Fibroblast of skin of left quadriceps (primary cell): ENCODE measurements at regions not wholly inside any gene's neighbourhood (a gene's known extent, or its start where the extent isn't known, plus 50 kb on each side); places are given as distances from the start of the nearest gene placed in this dataset.

Source experiments
- DNase-seq, 2 experiments: peaks; one replicate each; pipeline ENCODE4 v3.0.0-alpha.2; 2013; ENCODE audit warnings: low read depth in 2 of 2

GRCh38 chr2:185891403-185891802 is 152.8 kb downstream of the FSIP2 start:
- DNase-seq = no peak

DNA sequence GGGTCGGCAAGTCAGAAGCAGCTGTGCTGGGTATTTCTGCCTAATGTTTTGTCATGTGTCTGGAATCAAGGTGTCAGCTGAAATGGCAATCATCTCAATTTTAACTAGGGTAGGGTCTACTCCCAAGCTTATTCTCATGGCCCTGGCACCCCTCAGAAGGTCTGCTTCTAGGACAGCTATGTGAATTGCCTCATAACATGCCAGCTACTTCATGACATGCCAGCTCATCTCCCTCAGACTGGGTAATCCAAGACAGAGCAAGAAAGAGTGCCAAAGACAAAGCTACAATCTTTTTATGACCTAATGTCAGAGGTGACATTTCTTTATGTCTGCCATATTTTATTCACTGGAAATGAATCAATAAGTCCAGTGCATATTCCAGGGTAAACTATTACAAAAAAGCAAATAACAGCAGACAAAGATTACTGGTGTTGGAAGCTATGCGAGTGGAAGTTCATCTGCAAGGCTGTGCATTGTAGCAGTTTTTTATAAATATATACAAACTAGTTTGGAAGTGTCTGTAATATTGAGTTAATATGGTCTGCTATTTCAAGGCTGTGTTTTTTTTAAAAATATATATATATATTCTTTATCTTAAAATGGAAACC is 153.3 kb downstream of the FSIP2 start:
- no peak for DNase-seq

- no peak for DNase-seq
Measured at GRCh38 chr2:185892484-185892883, 153.9 kb downstream of the FSIP2 start.

DNA sequence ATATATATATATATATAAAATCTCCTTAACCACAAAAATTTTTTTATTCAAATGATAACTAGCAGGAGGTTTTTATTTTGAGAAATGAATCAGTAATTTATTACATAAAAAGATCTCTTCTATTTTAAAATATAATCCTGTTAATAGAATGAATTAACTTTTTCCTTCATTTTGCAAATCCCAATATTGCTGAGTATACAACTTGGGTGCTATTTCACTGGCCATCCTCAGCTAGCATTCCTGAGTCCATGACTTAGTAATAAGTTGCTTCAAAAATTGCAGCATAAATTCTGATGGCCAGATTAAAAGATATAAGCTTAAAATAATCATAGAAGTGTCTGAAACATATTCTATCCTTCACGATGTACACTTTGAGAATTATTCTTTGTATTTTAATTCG is 155.6 kb downstream of the FSIP2 start:
- no peak for DNase-seq

DNA sequence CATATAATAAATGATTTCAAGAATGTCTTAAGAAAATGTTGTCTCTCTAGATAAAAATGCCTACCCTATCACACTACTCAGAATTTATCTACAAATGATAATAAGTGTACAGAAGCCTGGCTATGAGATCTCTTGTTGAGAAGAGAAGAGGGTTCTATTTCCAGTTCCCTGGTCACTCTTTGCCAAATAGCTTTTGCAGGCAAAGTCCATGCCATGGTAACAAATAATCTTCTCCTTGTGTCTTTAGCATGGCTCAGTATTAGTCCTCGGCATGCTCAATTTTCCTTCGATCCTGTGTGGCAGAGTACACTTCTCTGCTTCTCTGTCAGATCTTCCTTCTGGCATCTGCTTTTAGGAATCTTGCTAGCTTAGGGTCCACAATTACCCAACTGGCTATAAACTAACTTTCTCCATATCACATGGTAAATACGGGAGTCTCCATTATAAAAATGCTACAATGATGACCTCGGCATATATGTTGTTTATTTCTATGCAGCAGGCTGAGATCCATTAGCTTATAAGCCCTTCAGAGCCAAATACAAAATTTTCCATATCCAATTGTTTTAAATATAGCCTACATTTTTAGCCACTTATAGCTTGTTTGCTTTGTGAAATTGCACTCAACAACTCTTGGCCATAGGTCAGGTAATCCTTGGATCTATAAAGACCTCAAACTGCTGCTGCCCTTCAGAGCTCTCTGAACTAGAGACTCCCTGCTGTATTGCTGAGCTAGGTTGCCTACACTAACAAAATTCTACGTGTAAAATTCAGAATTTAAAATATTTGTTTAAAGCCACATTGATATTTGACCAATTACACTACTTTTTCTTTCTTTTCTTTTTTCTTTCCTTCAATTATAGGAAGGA is 157.5 kb downstream of the FSIP2 start:
- DNase-seq = no peak

- no peak for DNase-seq
Measured at GRCh38 chr2:185899366-185899765, 160.8 kb downstream of the FSIP2 start.

DNA sequence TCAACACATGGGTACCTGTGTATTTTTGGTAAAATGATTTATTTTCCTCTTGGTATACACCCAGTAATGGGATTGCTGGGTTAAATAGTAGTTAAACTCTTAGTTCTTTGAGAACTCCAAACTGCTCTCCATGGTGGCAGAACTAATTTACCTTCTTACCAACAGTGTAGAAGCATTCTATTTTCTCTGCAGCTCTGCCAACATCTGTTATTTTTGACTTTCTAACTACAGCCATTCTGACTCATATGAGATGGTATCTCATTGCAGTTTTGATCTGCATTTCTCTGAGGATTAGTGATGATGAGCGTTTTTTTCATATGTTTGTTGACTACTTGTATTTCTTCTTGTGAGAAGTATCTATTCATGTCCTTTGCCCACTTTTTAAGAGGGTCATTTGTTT is 180.6 kb downstream of the FSIP2 start:
- DNase-seq = peak; percentile 2 to 4

DNA sequence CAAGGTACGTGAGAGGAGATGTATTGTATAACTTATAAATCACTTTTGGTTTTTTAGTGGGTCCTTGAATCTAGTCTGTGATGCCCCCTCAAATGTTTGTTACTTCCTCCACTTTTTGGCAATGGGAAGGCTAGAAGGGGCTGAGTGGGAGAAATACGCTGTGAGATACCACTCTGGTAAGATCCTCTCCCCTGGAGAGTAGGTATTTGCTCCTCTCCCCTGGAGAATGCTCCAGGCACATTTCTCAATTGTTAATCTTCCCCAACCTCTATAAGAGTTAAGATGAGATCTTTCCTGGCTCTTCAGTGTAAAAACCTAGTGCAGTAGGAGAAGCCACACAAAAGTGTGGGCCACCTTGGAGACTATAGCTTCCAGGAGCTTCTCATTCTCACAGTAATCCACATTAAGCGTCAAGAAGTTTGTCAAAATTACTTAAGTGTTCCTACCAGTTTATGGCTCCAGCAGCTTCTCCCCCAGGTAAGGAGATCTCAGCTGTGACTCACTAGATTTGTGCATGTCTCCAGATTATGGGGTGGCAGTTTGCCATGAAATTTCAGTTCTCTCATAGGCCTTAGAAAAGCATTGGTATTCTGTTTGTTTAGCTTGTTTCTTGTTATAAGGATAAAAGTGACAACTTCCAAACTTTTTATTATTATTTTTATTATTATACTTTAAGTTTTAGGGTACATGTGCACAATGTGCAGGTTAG is 182.6 kb downstream of the FSIP2 start:
- DNase-seq = no peak

- no peak for DNase-seq
Measured at GRCh38 chr2:185934232-185934631, 195.6 kb downstream of the FSIP2 start.

- no peak for DNase-seq
Measured at GRCh38 chr2:185939858-185940257, 201.3 kb downstream of the FSIP2 start.

GRCh38 chr2:185942855-185943254 is 204.3 kb downstream of the FSIP2 start:
- no peak for DNase-seq

DNA sequence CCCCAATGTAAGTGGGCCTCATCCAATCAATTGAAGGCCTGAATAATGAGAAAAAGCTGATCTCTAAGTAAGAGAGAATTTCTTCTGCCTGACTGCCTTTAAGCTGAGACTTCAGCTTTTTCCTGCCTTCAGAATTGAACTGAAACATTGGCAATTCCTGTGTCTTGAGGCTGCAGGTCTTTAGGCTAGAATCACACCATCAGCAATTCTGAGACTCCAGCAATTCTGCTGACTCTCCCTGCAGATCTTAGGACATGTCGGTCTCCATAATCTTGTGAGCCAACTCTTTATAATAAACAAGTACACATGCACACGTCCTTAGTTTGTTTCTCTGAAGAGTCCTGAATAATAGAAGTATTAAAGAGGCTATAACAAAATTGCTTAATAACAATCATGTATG is 209.1 kb downstream of the FSIP2 start:
- no peak for DNase-seq

- DNase-seq = no peak
Measured at GRCh38 chr2:185952100-185952499, 213.5 kb downstream of the FSIP2 start.

DNA sequence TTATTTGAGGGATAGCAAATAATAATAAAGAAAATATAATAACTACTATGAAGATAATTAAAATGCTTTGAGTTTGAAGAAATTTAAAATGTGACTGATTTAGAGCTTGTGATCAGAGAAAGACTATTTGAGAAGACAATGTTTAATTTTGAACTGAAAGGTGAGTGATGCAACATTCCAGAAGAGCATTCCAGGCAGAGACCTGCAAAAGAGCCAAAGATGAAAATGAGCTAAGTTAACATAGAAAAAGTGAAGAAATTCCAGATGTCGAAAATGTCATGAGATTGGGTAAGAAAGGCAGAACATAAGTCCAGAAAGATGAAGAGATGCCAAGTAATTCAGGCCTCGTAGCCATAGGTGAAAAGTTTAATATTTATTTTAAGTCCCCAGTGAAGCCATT is 215.8 kb downstream of the FSIP2 start:
- DNase-seq = peak in 1 of 2 experiments; percentile 0

DNA sequence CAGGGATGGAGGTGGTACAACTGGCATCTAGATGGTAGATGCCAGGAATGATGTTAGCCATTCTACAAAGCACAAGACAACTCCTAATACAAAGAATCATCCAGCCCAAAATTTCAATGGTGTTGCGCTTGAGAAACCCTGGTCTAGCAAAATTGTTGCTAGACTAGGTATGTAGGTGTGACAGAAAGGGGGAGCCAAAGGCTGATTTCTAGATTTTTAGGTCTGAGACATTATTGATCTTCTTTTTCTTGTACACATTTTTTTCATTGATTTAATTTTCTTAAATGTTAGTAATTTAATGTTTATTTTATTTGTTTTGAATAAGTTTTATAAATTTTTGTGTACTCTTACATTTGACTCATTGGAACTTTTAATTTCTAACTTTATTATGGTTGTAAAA is 216.4 kb downstream of the FSIP2 start:
- no peak for DNase-seq

DNA sequence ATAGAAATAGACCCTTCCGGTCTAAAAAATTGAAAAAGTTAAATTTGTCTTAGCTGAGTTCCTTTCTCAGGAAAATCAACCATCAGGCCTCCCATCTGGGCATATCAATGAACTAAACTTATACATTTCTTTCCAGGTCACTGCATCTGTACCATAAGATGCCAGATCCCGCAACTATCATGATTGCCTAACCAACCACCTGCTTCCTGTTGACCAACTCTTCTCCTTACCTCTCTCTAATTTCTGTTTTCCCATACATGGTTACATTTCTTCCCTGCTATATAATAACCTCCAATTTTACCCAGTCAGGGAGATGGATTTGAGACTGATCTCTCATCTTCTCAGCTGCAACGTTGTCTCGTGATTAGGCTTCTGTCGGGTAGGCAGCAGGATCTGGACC is 228.7 kb downstream of the FSIP2 start:
- no peak for DNase-seq

DNA sequence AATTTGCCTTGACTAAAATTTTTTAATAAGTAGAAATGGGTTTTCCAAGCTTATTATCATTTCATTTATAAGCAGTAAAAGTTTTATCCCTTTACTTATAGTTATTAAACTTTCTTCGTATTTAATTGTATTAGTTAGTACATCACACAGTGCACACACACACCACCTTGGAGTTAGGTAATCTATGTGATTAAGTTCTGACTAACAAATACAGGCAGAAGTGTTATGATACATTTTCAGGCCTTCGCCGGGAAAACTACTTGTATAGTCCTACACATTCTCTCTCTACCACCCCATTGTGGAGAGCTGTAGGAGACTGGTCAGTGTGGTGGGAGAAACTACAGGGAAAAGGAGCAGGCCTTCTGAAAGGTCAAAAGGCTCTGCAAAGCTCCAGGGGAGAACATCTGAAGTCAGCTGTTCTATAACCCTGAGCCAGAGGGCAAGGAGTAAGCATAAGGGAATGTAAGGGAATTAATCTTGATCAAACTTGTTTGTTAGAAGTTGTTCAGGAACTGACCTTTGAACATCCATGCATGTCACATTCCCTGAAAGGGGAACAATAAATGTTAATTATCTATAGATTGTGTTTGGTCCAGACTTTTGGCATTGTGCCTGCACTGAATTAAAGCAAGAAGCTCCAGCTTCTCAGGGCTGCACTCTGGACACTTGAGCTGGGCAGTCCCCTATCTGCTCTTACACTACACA is 231.7 kb downstream of the FSIP2 start:
- DNase-seq = no peak

- peak; percentile 71 to 74 for DNase-seq
Measured at GRCh38 chr2:185978634-185979407, 240.2 kb downstream of the FSIP2 start.

- peak; percentile 22 to 28 for DNase-seq
Measured at GRCh38 chr2:185979546-185980071, 241.0 kb downstream of the FSIP2 start.

- no peak for DNase-seq
Measured at GRCh38 chr2:185980944-185981343, 242.3 kb downstream of the FSIP2 start.

DNA sequence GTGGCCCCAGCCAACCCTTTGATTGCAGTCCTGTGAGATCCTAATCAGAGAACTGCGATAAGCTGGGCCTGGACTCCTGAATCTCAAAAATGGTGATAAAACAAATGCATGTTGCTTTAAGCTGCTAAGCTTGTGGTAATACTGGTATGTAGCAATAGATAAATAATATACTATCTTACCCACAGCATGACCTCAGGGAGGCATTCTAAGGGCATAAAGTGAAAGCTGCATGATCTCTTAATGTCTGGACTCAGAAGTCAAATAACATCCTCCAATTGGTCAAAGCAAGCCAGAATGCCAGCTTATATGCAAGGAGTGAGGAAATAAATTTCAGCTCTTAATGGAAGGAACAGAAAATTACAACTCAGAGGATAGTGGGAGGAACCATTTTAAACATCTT is 246.1 kb downstream of the FSIP2 start:
- no peak for DNase-seq
